ENCODE measurements at regions not wholly inside any gene's neighbourhood (a gene's known extent, or its start where the extent isn't known, plus 50 kb on each side); places are given as distances from the start of the nearest gene placed in this dataset.

DNA sequence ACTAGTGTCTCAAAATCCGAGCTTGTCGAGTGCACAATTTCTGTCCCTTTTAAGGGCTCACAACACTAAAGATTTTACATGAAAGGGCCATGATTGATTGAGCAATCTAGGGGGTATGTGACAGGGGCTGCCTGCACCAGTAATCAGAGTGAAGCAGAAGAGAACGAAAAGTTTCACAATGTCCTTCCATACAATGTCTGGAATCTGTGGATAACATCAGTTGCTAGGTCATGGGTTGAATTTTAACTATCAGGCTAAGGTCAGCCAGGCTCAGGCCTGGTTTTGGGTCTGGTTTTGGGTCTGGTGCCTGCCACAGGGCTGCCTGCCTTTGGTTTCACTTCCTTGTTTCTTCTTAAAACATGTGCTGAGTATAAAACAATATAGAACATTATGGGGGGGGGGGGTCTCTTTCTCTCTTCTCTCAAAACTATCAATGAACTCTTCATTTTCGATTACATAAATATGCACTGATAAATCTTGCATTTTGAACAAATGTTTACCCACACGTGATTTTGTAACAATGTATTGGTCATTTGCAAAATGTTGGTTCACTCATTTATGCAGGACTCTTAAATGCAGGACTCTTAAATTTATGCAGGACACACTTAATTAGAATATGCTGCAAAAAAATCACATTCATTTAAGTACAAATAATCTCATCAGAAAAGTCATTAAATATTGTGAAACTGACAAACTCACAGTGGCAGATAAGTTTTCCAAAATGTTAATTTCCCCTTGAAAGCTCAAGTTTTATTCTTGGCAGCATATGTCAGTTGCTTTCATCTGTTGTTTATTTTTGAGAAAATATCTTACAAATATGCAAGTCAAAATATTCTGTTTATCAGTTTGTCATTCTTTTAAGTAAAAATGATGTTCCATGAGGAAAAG is 290.5 kb upstream of the KYNU start:
- TF ChIP-seq, protein P1, sequence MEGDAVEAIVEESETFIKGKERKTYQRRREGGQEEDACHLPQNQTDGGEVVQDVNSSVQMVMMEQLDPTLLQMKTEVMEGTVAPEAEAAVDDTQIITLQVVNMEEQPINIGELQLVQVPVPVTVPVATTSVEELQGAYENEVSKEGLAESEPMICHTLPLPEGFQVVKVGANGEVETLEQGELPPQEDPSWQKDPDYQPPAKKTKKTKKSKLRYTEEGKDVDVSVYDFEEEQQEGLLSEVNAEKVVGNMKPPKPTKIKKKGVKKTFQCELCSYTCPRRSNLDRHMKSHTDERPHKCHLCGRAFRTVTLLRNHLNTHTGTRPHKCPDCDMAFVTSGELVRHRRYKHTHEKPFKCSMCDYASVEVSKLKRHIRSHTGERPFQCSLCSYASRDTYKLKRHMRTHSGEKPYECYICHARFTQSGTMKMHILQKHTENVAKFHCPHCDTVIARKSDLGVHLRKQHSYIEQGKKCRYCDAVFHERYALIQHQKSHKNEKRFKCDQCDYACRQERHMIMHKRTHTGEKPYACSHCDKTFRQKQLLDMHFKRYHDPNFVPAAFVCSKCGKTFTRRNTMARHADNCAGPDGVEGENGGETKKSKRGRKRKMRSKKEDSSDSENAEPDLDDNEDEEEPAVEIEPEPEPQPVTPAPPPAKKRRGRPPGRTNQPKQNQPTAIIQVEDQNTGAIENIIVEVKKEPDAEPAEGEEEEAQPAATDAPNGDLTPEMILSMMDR (IDR thresholded peaks at IDR 0.05; ENCODE audit: insufficient read depth, low read depth, low read length, missing control alignments), result no peak
- DNase-seq (ENCODE audit: low read depth), result peak; percentile 40
- H3K4me3 ChIP-seq (ENCODE audit: low read depth, low read length), result no peak overlapping the region

DNA sequence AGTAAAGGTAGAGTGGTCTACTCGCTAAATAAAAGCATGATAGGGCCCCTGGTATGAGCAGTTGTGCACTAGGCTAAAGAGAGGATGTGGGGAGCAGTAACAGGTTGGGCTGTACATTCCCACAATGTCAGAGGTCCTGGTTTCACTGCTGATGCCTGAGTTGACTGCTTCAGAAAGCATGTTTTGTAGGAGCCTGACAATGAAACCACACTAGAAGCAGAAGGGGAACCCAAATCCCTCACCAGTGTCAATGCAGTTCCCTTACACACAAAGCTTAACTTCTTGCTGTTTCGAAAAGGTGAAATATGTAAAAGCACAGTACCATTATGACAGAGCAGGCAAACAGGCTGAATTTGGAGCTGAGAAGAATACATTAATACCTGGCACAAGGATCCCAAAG is 291.7 kb upstream of the KYNU start:
- peak; percentile 69 for DNase-seq (ENCODE audit: low read depth)
- TF ChIP-seq, protein P1 (IDR thresholded peaks at IDR 0.05; ENCODE audit: insufficient read depth, low read depth, low read length, missing control alignments), result no peak
- H3K4me3 ChIP-seq (ENCODE audit: low read depth, low read length), result no peak overlapping the region

DNA sequence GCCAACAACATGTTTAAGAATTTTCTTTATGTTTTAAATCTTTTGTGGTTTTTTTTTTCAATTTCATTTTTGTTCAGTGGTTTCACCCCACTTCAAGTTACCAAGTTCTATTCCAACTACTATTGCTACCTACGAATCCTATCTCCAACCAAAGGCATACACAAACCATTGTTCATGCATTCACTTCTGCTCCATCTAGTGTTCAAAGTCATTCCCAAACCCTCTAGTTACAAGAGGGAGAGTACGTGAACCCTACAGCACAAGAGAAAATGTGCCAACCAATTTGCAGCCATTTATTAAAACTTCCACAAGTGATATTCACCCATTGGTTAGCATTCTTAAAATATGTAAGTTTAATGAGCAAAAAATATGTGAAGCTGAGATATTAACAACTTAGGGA is 295.1 kb upstream of the KYNU start:
- TF ChIP-seq, protein P1 (IDR thresholded peaks at IDR 0.05; ENCODE audit: insufficient read depth, low read depth, low read length, missing control alignments), result no peak
- H3K4me3 ChIP-seq (ENCODE audit: low read depth, low read length), result no peak overlapping the region
- no peak for DNase-seq (ENCODE audit: low read depth)

- TF ChIP-seq, protein P1 (IDR thresholded peaks at IDR 0.05; ENCODE audit: insufficient read depth, low read depth, low read length, missing control alignments), result no peak
- H3K4me3 ChIP-seq (ENCODE audit: low read depth, low read length), result no peak overlapping the region
- DNase-seq (ENCODE audit: low read depth), result no peak
Observed at GRCh38 chr2:142581491-142581890, 296.0 kb upstream of the KYNU start.

DNA sequence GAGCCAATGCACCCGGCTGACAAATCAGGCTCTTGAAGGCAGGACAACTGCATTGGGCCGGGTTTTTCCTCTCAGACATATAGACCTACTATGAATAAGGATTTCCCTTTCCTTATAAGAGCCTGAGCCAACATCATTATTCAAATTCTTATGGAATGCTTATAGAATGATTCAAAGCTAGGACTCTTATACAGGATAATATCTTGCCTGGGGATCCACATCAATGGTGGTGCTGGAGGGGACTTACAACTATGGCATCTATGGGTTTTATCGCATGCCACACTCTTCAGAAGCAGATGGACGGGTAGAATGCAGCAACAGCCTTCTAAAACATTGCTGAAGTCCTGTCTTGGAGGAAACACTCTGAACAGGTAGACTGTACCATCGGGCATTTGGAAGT is 296.8 kb upstream of the KYNU start:
- no peak overlapping the region for H3K4me3 ChIP-seq (ENCODE audit: low read depth, low read length)
- TF ChIP-seq, protein P1 (IDR thresholded peaks at IDR 0.05; ENCODE audit: insufficient read depth, low read depth, low read length, missing control alignments), result no peak
- DNase-seq (ENCODE audit: low read depth), result no peak

DNA sequence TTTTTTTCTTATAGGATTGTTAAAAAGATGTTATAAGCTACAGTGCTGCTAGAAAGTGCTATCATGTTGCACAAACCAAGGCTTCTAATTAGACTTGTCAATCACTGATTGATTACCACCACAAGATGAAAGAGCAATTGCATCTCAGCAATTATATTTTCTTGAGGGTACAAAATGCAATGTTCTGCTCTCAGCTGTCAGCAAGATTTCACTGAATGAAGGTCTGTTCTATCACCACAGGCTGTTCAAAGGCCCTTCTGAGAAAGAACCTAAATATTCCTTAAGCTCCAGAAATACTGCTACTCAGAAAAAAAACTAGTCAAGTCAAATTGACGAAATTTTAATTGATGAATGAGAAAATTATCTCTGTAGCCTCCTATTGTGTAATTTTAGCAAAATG is 301.9 kb upstream of the KYNU start:
- no peak for DNase-seq (ENCODE audit: low read depth)
- H3K4me3 ChIP-seq (ENCODE audit: low read depth, low read length), result no peak overlapping the region
- TF ChIP-seq, protein P1 (IDR thresholded peaks at IDR 0.05; ENCODE audit: insufficient read depth, low read depth, low read length, missing control alignments), result no peak

GRCh38 chr2:142574388-142574787 is 303.1 kb upstream of the KYNU start:
- TF ChIP-seq, protein P1 (IDR thresholded peaks at IDR 0.05; ENCODE audit: insufficient read depth, low read depth, low read length, missing control alignments), result no peak
- no peak for DNase-seq (ENCODE audit: low read depth)
- H3K4me3 ChIP-seq (ENCODE audit: low read depth, low read length), result no peak overlapping the region

All from GM12865 (cell line).